GM21786 (cell line): ENCODE measurements at regions not wholly inside any gene's neighbourhood (a gene's known extent, or its start where the extent isn't known, plus 50 kb on each side); places are given as distances from the start of the nearest gene placed in this dataset.
"Not testable (repeated sequence)": the region's sequence is repeated elsewhere in the genome, so short reads cannot be mapped to it uniquely, and the experiment has no call there.

Experiments
- ATAC-seq: cut with Tn5 transposase; IDR thresholded peaks from one replicate; pipeline ENCODE4 v1.9.1; 2021; ENCODE audit not compliant: unreplicated experiment

- ATAC-seq, result no peak
These were observed 179.5 kb upstream of the CXCL12 start for GRCh38 chr10:44564361-44564760.

- ATAC-seq, result no peak
These were observed 179.9 kb upstream of the CXCL12 start for GRCh38 chr10:44564790-44565189.

GRCh38 chr10:44566786-44567185, 181.9 kb upstream of the CXCL12 start:
- ATAC-seq, result no peak

GRCh38 chr10:44567471-44567870, 182.6 kb upstream of the CXCL12 start:
- no peak for ATAC-seq

- no peak for ATAC-seq
These were observed 184.5 kb upstream of the CXCL12 start for GRCh38 chr10:44569193-44570091.

- no peak for ATAC-seq
These were observed 186.8 kb upstream of the CXCL12 start for GRCh38 chr10:44571701-44572100.

- no peak for ATAC-seq
These were observed 187.2 kb upstream of the CXCL12 start for GRCh38 chr10:44572146-44572545.

GRCh38 chr10:44573821-44574220, 188.9 kb upstream of the CXCL12 start:
- ATAC-seq, result no peak

GRCh38 chr10:44574596-44575480, 189.9 kb upstream of the CXCL12 start:
- ATAC-seq, result no peak

- no peak for ATAC-seq
These were observed 190.9 kb upstream of the CXCL12 start for GRCh38 chr10:44575601-44576380.

GRCh38 chr10:44576702-44577191, 191.8 kb upstream of the CXCL12 start:
- no peak for ATAC-seq

GRCh38 chr10:44577533-44577932, 192.6 kb upstream of the CXCL12 start:
- no peak for ATAC-seq

- ATAC-seq, result no peak
These were observed 193.4 kb upstream of the CXCL12 start for GRCh38 chr10:44578271-44578670.

GRCh38 chr10:44578963-44579362, 194.1 kb upstream of the CXCL12 start:
- ATAC-seq, result not testable (repeated sequence)

GRCh38 chr10:44581996-44582395, 197.1 kb upstream of the CXCL12 start:
- no peak for ATAC-seq

GRCh38 chr10:44587488-44588318, 202.8 kb upstream of the CXCL12 start:
- no peak for ATAC-seq

GRCh38 chr10:44589181-44589943, 204.5 kb upstream of the CXCL12 start:
- ATAC-seq, result no peak

GRCh38 chr10:44589944-44590449, 205.1 kb upstream of the CXCL12 start:
- no peak for ATAC-seq

GRCh38 chr10:44591911-44592310, 207.0 kb upstream of the CXCL12 start:
- no peak for ATAC-seq
